Smooth muscle cell (in vitro differentiated cells): ENCODE measurements at regions not wholly inside any gene's neighbourhood (a gene's known extent, or its start where the extent isn't known, plus 50 kb on each side); places are given as distances from the start of the nearest gene placed in this dataset.

Source experiments
- DNase-seq: peaks from one replicate; lab custom pipeline; 2025; ENCODE audit not compliant: unreplicated experiment; lab: John Stamatoyannopoulos, UW
- H2AFZ ChIP-seq: fragments of 200-600 bp; sonication (generic); 2 replicates; pipeline ENCODE4 v1.6.0; 2016; ENCODE audit warnings: antibody characterized with exemption, low read depth, mild to moderate bottlenecking
- H3F3A ChIP-seq: fragments of 200-600 bp; sonication (generic); 2 replicates; pipeline ENCODE4 v1.6.0; 2017; ENCODE audit warnings: antibody characterized with exemption, low read depth
- H3K27ac ChIP-seq: fragments of 200-600 bp; sonication (generic); 2 replicates; pipeline ENCODE4 v1.5.1; 2016; ENCODE audit warnings: low read depth, mild to moderate bottlenecking
- H3K27me3 ChIP-seq: fragments of 200-600 bp; sonication (generic); 2 replicates; pipeline ENCODE4 v1.6.1; 2016; ENCODE audit warnings: low read depth, mild to moderate bottlenecking
- H3K36me3 ChIP-seq: fragments of 200-600 bp; sonication (generic); 2 replicates; pipeline ENCODE4 v1.5.1; 2016; ENCODE audit warnings: low read depth
- H3K4me1 ChIP-seq: fragments of 200-600 bp; sonication (generic); 2 replicates; pipeline ENCODE4 v1.5.1; 2016; ENCODE audit warnings: low read depth
- H3K4me2 ChIP-seq: fragments of 200-600 bp; sonication (generic); 2 replicates; pipeline ENCODE4 v1.6.0; 2016; ENCODE audit warnings: mild to moderate bottlenecking
- H3K4me3 ChIP-seq: fragments of 200-600 bp; sonication (generic); 2 replicates; pipeline ENCODE4 v1.5.1; 2016; ENCODE audit warnings: mild to moderate bottlenecking
- H3K79me2 ChIP-seq: fragments of 200-600 bp; sonication (generic); 2 replicates; pipeline ENCODE4 v1.6.0; 2016; ENCODE audit warnings: low read depth, mild to moderate bottlenecking
- H3K9ac ChIP-seq: fragments of 200-600 bp; sonication (generic); 2 replicates; pipeline ENCODE4 v1.6.0; 2016; ENCODE audit warnings: low read depth
- H3K9me3 ChIP-seq: fragments of 200-600 bp; sonication (generic); replicated peaks from 2 replicates; pipeline ENCODE4 v1.5.1; 2016; ENCODE audit warnings: low read depth
- H4K20me1 ChIP-seq: fragments of 200-600 bp; sonication (generic); 2 replicates; pipeline ENCODE4 v1.6.0; 2016; ENCODE audit warnings: low read depth
- CTCF ChIP-seq: fragments of 200-600 bp; sonication (generic); IDR thresholded peaks from 2 replicates; pipeline ENCODE4 v1.5.1; 2017; ENCODE audit warnings: borderline replicate concordance, mild to moderate bottlenecking, antibody characterized with exemption; ENCODE audit not compliant: insufficient read depth, poor library complexity, severe bottlenecking
- WGBS: methylation state at CpG from one replicate; pipeline ENCODE4 v1.1.7; 2016; ENCODE audit warnings: low lambda C conversion rate; 5-methylcytosine and 5-hydroxymethylcytosine counted together

DNA sequence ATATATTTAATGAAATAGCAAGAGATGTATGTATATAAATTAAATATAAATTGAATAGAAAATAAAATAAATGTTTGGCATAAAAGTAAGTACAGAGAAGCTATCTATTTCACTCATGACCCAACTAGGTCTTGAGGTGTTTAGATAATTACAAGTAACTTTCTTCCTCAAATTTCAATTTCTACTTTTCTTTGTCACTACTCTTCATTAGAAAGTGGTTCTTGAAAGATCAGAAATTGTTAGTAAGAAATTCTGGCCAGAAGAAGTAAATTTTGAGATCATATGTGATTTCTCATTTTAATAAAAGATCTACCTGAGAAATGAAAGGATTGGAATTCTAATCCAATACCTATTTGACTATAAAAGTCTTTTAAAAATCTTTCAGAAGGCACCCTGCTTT is 126.9 kb downstream of the BTC start:
- TF ChIP-seq CTCF = no peak
- Histone ChIP-seq H3K27ac (no peak overlapping the region), H4K20me1 (no peaks in the 10 kb centered on the region), H3K4me2 (no peak overlapping the region), H3K4me3 (no peak overlapping the region), H3K9ac (no peak overlapping the region), H3K9me3 (no peaks in the 10 kb centered on the region), H3K4me1 (peaks cover 13% of the 10 kb centered on the region), H3F3A (peaks cover 7% of the 10 kb centered on the region), H3K27me3 (no peaks in the 10 kb centered on the region), H3K79me2 (no peaks in the 10 kb centered on the region), H2AFZ (peak overlapping the region; percentile 66), H3K36me3 (no peaks in the 10 kb centered on the region)
- DNase-seq = no peak

DNA sequence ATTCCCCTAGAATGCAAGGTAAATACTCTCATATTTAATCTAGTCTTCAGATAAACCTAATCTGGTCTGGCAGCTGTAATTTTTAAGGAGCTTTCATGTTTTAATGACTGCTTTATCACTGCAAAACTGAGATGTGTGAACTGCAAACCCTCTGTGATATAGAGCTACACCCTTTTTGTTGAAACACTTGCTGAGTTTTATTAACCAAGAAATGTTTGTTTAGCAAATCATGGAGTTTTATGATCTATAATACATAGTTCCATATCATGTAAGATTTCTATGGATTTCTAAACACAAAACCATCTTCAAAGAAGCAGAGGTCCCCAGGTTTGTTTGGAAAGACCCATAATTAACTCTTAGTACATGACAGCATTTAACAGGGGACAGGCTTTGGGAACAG is 126.4 kb downstream of the BTC start:
- Histone ChIP-seq H3K27ac (no peak overlapping the region), H4K20me1 (no peaks in the 10 kb centered on the region), H3F3A (peaks cover 7% of the 10 kb centered on the region), H2AFZ (peak overlapping the region; percentile 66), H3K36me3 (no peaks in the 10 kb centered on the region), H3K9ac (no peak overlapping the region), H3K4me3 (no peak overlapping the region), H3K27me3 (no peaks in the 10 kb centered on the region), H3K79me2 (no peaks in the 10 kb centered on the region), H3K9me3 (no peaks in the 10 kb centered on the region), H3K4me1 (peaks cover 13% of the 10 kb centered on the region), H3K4me2 (peak overlapping the region; percentile 28)
- no peak for DNase-seq
- TF ChIP-seq CTCF = no peak

- H3K79me2 ChIP-seq = no peaks in the 10 kb centered on the region
- H3F3A ChIP-seq = peaks cover 7% of the 10 kb centered on the region
- 98% methylated on average over 3 of the region's 3 CpGs for WGBS
- no peak overlapping the region for H3K4me3 ChIP-seq
- no peak overlapping the region for H3K27ac ChIP-seq
- H3K9me3 ChIP-seq = no peaks in the 10 kb centered on the region
- no peaks in the 10 kb centered on the region for H3K36me3 ChIP-seq
- peaks cover 9% of the 10 kb centered on the region for H3K4me1 ChIP-seq
- H3K27me3 ChIP-seq = no peaks in the 10 kb centered on the region
- H4K20me1 ChIP-seq = no peaks in the 10 kb centered on the region
- TF ChIP-seq CTCF = no peak
- DNase-seq = no peak
- no peak overlapping the region for H3K9ac ChIP-seq
- H3K4me2 ChIP-seq = no peak overlapping the region
- no peak overlapping the region for H2AFZ ChIP-seq
Observed at GRCh38 chr4:74669702-74670101, 124.6 kb downstream of the BTC start.

- no peaks in the 10 kb centered on the region for H3K79me2 ChIP-seq
- peak overlapping the region; percentile 81 for H2AFZ ChIP-seq
- no peaks in the 10 kb centered on the region for H3K27me3 ChIP-seq
- no peak for DNase-seq
- H3K4me2 ChIP-seq = peak overlapping the region; percentile 25
- H3F3A ChIP-seq = peaks cover 7% of the 10 kb centered on the region
- no peak for TF ChIP-seq CTCF
- no peaks in the 10 kb centered on the region for H3K36me3 ChIP-seq
- no peak overlapping the region for H3K9ac ChIP-seq
- WGBS = 73% methylated on average over 1 of the region's 1 CpG
- no peaks in the 10 kb centered on the region for H4K20me1 ChIP-seq
- peaks cover 9% of the 10 kb centered on the region for H3K4me1 ChIP-seq
- no peak overlapping the region for H3K4me3 ChIP-seq
- H3K9me3 ChIP-seq = no peaks in the 10 kb centered on the region
- peak overlapping the region; percentile 29 for H3K27ac ChIP-seq
Observed at GRCh38 chr4:74670583-74670982, 123.7 kb downstream of the BTC start.
